ENCODE measurements at regions not wholly inside any gene's neighbourhood (a gene's known extent, or its start where the extent isn't known, plus 50 kb on each side); places are given as distances from the start of the nearest gene placed in this dataset.

- TF ChIP-seq CTCF (conservative IDR thresholded peaks at IDR 0.05; ENCODE audit: low read depth, low read length) (no peak), EZH2 (IDR thresholded peaks at IDR 0.05; ENCODE audit: borderline replicate concordance, low read depth, low read length, poor library complexity, severe bottlenecking) (no peak)
Measured at GRCh38 chr10:94105226-94105625, 111.5 kb downstream of the PLCE1 start.
